HepG2 (cell line): ENCODE measurements at regions not wholly inside any gene's neighbourhood (a gene's known extent, or its start where the extent isn't known, plus 50 kb on each side); places are given as distances from the start of the nearest gene placed in this dataset.

Source experiments
- CHD4 ChIP-seq: fragments of 200-600 bp; sonication (generic); IDR thresholded peaks from 2 replicates; pipeline ENCODE4 v1.7.0; 2017; ENCODE audit warnings: mild to moderate bottlenecking, low read length, borderline replicate concordance
- CREM ChIP-seq, 2 experiments: sonication (generic) in 1 of 2; formaldehyde crosslinking in 1 of 2; IDR thresholded peaks; 2 replicates each; pipeline versions ENCODE4 v1.4.0 to v1.6.1; 2016 to 2020; ENCODE audit warnings: antibody characterized with exemption in 1 of 2, mild to moderate bottlenecking in 1 of 2, missing genetic modification reagents in 1 of 2
- ELF1 ChIP-seq: sonication (generic); formaldehyde crosslinking; IDR thresholded peaks from 2 replicates; pipeline ENCODE4 v1.4.0; 2020; ENCODE audit warnings: missing genetic modification reagents
- FOXA1 ChIP-seq, 2 experiments: fragments of 450-650 bp in 1 of 2; sonication (generic) in 1 of 2; formaldehyde crosslinking in 1 of 2; IDR thresholded peaks; 2 replicates each; pipeline versions ENCODE4 v1.4.0 to v1.6.1; 2016 to 2020; ENCODE audit warnings: missing genetic modification reagents in 1 of 2
- FOXA3 ChIP-seq: IDR thresholded peaks from 2 replicates; pipeline ENCODE4 v1.6.1; 2016; ENCODE audit warnings: missing genetic modification reagents, missing compliant biosample characterization
- HNF4A ChIP-seq: sonication (generic); formaldehyde crosslinking; IDR thresholded peaks from 2 replicates; pipeline ENCODE4 v1.4.0; 2020; ENCODE audit warnings: missing genetic modification reagents
- MED13 ChIP-seq: sonication (generic); formaldehyde crosslinking; IDR thresholded peaks from 2 replicates; pipeline ENCODE4 v1.5.0; 2020; ENCODE audit warnings: missing genetic modification reagents
- NCOR1 ChIP-seq: fragments of 200-600 bp; sonication (generic); IDR thresholded peaks from 2 replicates; pipeline ENCODE4 v1.7.0; 2017; ENCODE audit warnings: antibody characterized with exemption, low read length, borderline replicate concordance
- NFE2 ChIP-seq: sonication (generic); formaldehyde crosslinking; IDR thresholded peaks from 2 replicates; pipeline ENCODE4 v1.4.0; 2020; ENCODE audit warnings: missing genetic modification reagents
- NFE2L2 ChIP-seq: fragments of 150-350 bp; IDR thresholded peaks from 2 replicates; pipeline ENCODE4 v1.6.1; 2014; ENCODE audit warnings: low read length
- NFYC ChIP-seq: IDR thresholded peaks from 2 replicates; pipeline ENCODE4 v1.6.1; 2016; ENCODE audit warnings: missing genetic modification reagents, missing compliant biosample characterization
- NR2F1 ChIP-seq, 2 experiments: fragments of 450-650 bp in 1 of 2; formaldehyde crosslinking in 1 of 2; IDR thresholded peaks; 2 replicates each; pipeline versions ENCODE4 v1.5.0 to v1.6.1; 2016 to 2020; ENCODE audit warnings: mild to moderate bottlenecking in 1 of 2, missing compliant biosample characterization in 1 of 2, missing genetic modification reagents in 1 of 2, moderate library complexity in 1 of 2
- NR2F2 ChIP-seq: IDR thresholded peaks from 2 replicates; pipeline ENCODE4 v1.6.1; 2012; ENCODE audit warnings: low read depth, inconsistent platforms, borderline replicate concordance
- PHF20 ChIP-seq: sonication (generic); formaldehyde crosslinking; IDR thresholded peaks from 2 replicates; pipeline ENCODE4 v1.5.0; 2020; ENCODE audit warnings: mild to moderate bottlenecking, missing genetic modification reagents
- PRMT3 ChIP-seq: sonication (generic); formaldehyde crosslinking; IDR thresholded peaks from 2 replicates; pipeline ENCODE4 v1.8.1; 2022; ENCODE audit warnings: low read depth, mild to moderate bottlenecking, moderate library complexity, missing genetic modification reagents, borderline replicate concordance
- RBFOX2 ChIP-seq: fragments of 200-400 bp; formaldehyde crosslinking; IDR thresholded peaks from 2 replicates; pipeline ENCODE4 v1.6.1; 2017; ENCODE audit warnings: low read depth, mild to moderate bottlenecking, low read length
- RXRB ChIP-seq: IDR thresholded peaks from 2 replicates; pipeline ENCODE4 v1.6.1; 2016; ENCODE audit warnings: borderline replicate concordance, missing genetic modification reagents, missing compliant biosample characterization
- SMAD1 ChIP-seq: sonication (generic); formaldehyde crosslinking; IDR thresholded peaks from 2 replicates; pipeline ENCODE4 v1.4.0; 2020; ENCODE audit warnings: missing genetic modification reagents, low read depth, mild to moderate bottlenecking, borderline replicate concordance
- SOX6 ChIP-seq, 2 experiments: fragments of 450-650 bp in 1 of 2; sonication (generic) in 1 of 2; formaldehyde crosslinking in 1 of 2; IDR thresholded peaks; 2 replicates each; pipeline versions ENCODE4 v1.4.0 to v1.6.1; 2017 to 2020; ENCODE audit warnings: antibody characterized with exemption in 1 of 2, mild to moderate bottlenecking in 1 of 2, missing genetic modification reagents in 1 of 2
- SRSF9 ChIP-seq: fragments of 200-400 bp; formaldehyde crosslinking; IDR thresholded peaks from 2 replicates; pipeline ENCODE4 v1.6.1; 2018; ENCODE audit warnings: borderline replicate concordance, mild to moderate bottlenecking, low read depth, low read length; ENCODE audit not compliant: insufficient read depth, poor library complexity, severe bottlenecking
- SRY ChIP-seq: sonication (generic); formaldehyde crosslinking; IDR thresholded peaks from 2 replicates; pipeline ENCODE4 v1.8.0; 2022; ENCODE audit warnings: mild to moderate bottlenecking, missing genetic modification reagents
- ZNF12 ChIP-seq: sonication (generic); formaldehyde crosslinking; IDR thresholded peaks from 2 replicates; pipeline ENCODE4 v1.5.0; 2020; ENCODE audit warnings: missing genetic modification reagents
- ZNF180 ChIP-seq: sonication (generic); formaldehyde crosslinking; IDR thresholded peaks from 2 replicates; pipeline ENCODE4 v1.4.0; 2020; ENCODE audit warnings: low read depth, missing genetic modification reagents, borderline replicate concordance
- ZNF766 ChIP-seq: sonication (generic); formaldehyde crosslinking; IDR thresholded peaks from 2 replicates; pipeline ENCODE4 v1.5.0; 2020; ENCODE audit warnings: missing genetic modification reagents, borderline replicate concordance
- ZNF788 ChIP-seq: sonication (generic); formaldehyde crosslinking; IDR thresholded peaks from 2 replicates; pipeline ENCODE4 v1.5.0; 2020; ENCODE audit warnings: mild to moderate bottlenecking, missing genetic modification reagents, borderline replicate concordance
- TF ChIP-seq, protein P1 (sequence below): sonication (generic); formaldehyde crosslinking; IDR thresholded peaks from 2 replicates; pipeline ENCODE4 v1.5.1; 2020; ENCODE audit warnings: mild to moderate bottlenecking, missing genetic modification reagents, borderline replicate concordance

DNA sequence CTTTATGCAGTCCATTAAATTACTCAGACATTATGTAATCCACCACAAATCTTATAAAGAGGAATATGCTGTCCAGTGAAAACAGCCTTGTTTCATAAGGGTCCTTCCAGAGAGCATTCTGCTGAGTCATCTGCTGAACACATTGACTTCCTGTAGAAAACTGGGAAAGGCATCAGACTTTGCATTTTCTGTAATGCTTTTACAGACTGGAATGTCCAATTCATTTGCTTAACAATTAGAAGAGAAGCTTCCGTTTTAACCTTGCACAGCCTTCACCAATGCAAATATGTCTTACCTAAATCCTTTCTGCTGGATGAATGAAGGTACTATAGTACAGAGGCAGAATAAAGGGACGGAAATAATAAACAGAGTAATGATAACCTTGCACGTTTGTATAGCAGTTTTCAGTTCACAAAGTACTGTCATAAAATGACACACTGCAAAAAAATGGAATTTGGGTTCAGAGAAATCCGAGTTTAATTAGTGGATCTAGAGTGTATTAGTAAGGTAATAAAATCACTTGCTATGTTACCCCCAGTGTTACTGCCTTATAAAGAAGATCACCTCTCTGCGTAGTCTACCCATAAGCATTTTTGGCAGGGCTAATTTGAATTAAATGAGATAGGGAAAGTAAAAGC is 301.5 kb downstream of the PYDC2 start (continued):
- TF ChIP-seq RXRB (0 out of 2 replicates have a peak, but pooled peaks have one; percentile 26), HNF4A (CRISPR knock-in tag) (peak; percentile 48; the same call in 1 of the 2 replicates), SRSF9 (no peak), NR2F2 (no peak), SOX6 (IDR thresholded peaks at IDR 0.05) (no peak), SOX6 (CRISPR knock-in tag; IDR thresholded peaks at IDR 0.05) (peak; percentile 90), ZNF766 (CRISPR knock-in tag) (no peak), ELF1 (CRISPR knock-in tag) (peak; percentile 51), NFE2L2 (peak; percentile 100), NFE2 (CRISPR knock-in tag) (peak; percentile 96), PHF20 (CRISPR knock-in tag) (no peak), SRY (CRISPR knock-in tag) (no peak), ZNF12 (no peak), RBFOX2 (no peak), MED13 (CRISPR knock-in tag) (peak; percentile 77; the same call in 1 of the 2 replicates), CREM (IDR thresholded peaks at IDR 0.05) (peak; percentile 59; the same call in 1 of the 2 replicates), CREM (CRISPR knock-in tag; IDR thresholded peaks at IDR 0.05) (no peak), NFYC (CRISPR knock-in tag) (no peak), FOXA1 (IDR thresholded peaks at IDR 0.05) (peak; percentile 37; the same call in 1 of the 2 replicates), FOXA1 (CRISPR knock-in tag; IDR thresholded peaks at IDR 0.05) (peak; percentile 77), SMAD1 (no peak), PRMT3 (CRISPR knock-in tag) (no peak), ZNF788 (CRISPR knock-in tag) (no peak), CHD4 (peak; percentile 39; the same call in 1 of the 2 replicates), ZNF180 (CRISPR knock-in tag) (no peak), NCOR1 (peak; percentile 43; the same call in 1 of the 2 replicates), FOXA3 (CRISPR knock-in tag) (peak; percentile 66), NR2F1 (CRISPR knock-in tag; IDR thresholded peaks at IDR 0.05) (peak in 1 of 2 experiments; percentile 41; a peak in 1 of 4 replicates)
- TF ChIP-seq, protein P1, sequence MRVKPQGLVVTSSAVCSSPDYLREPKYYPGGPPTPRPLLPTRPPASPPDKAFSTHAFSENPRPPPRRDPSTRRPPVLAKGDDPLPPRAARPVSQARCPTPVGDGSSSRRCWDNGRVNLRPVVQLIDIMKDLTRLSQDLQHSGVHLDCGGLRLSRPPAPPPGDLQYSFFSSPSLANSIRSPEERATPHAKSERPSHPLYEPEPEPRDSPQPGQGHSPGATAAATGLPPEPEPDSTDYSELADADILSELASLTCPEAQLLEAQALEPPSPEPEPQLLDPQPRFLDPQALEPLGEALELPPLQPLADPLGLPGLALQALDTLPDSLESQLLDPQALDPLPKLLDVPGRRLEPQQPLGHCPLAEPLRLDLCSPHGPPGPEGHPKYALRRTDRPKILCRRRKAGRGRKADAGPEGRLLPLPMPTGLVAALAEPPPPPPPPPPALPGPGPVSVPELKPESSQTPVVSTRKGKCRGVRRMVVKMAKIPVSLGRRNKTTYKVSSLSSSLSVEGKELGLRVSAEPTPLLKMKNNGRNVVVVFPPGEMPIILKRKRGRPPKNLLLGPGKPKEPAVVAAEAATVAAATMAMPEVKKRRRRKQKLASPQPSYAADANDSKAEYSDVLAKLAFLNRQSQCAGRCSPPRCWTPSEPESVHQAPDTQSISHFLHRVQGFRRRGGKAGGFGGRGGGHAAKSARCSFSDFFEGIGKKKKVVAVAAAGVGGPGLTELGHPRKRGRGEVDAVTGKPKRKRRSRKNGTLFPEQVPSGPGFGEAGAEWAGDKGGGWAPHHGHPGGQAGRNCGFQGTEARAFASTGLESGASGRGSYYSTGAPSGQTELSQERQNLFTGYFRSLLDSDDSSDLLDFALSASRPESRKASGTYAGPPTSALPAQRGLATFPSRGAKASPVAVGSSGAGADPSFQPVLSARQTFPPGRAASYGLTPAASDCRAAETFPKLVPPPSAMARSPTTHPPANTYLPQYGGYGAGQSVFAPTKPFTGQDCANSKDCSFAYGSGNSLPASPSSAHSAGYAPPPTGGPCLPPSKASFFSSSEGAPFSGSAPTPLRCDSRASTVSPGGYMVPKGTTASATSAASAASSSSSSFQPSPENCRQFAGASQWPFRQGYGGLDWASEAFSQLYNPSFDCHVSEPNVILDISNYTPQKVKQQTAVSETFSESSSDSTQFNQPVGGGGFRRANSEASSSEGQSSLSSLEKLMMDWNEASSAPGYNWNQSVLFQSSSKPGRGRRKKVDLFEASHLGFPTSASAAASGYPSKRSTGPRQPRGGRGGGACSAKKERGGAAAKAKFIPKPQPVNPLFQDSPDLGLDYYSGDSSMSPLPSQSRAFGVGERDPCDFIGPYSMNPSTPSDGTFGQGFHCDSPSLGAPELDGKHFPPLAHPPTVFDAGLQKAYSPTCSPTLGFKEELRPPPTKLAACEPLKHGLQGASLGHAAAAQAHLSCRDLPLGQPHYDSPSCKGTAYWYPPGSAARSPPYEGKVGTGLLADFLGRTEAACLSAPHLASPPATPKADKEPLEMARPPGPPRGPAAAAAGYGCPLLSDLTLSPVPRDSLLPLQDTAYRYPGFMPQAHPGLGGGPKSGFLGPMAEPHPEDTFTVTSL (CRISPR knock-in tag) = peak; percentile 77; the same call in 1 of the 2 replicates
